ENCODE measurements at regions not wholly inside any gene's neighbourhood (a gene's known extent, or its start where the extent isn't known, plus 50 kb on each side); places are given as distances from the start of the nearest gene placed in this dataset.

GRCh38 chr16:65681406-65681805 is 559.5 kb upstream of the CDH11 start:
- DNase-seq = no peak
- H3K4me1 ChIP-seq (ENCODE audit: control insufficient read depth in 1 of 2, extremely low read depth in 1 of 2, insufficient read depth in 2 of 2, low read length in 2 of 2) = no peaks in the 10 kb centered on the region
- POLR2A ChIA-PET = no interaction called here
- H3K4me3 ChIP-seq (ENCODE audit: control insufficient read depth in 1 of 2, extremely low read depth in 1 of 2, low read length in 1 of 2) = no peak overlapping the region
- no peaks in the 10 kb centered on the region for H3K4me1 Mint-ChIP-seq
- ATAC-seq (replicated peaks in 1 of 4) = no peak
- H3K9me3 Mint-ChIP-seq = peaks cover 0 to 19% (median 13%) of the 10 kb centered on the region in 3 donors
- H3K4me3 Mint-ChIP-seq = no peak overlapping the region
- no peaks in the 10 kb centered on the region for H3K36me3 ChIP-seq (ENCODE audit: control insufficient read depth in 2 of 2, extremely low read depth in 1 of 2, insufficient read depth in 1 of 2, low read length in 1 of 2)
- no peaks in the 10 kb centered on the region for H3K27me3 Mint-ChIP-seq
- CTCF ChIA-PET = no interaction called here
- H3K27ac ChIP-seq (ENCODE audit: low read length) = no peak overlapping the region
- WGBS (ENCODE audit: insufficient coverage) = 83% methylated on average over 4 of the region's 4 CpGs
- no peaks in the 10 kb centered on the region for H3K9me3 ChIP-seq
- H3K36me3 Mint-ChIP-seq = no peaks in the 10 kb centered on the region
- no peak overlapping the region for H3K27ac Mint-ChIP-seq
- H3K27me3 ChIP-seq (replicated peaks in 1 of 2; ENCODE audit: control insufficient read depth in 2 of 2, extremely low read depth in 1 of 2, insufficient read depth in 2 of 2, low read length in 1 of 2) = no peaks in the 10 kb centered on the region

- no peaks in the 10 kb centered on the region for H3K36me3 Mint-ChIP-seq
- H3K27me3 Mint-ChIP-seq = no peaks in the 10 kb centered on the region
- no peak overlapping the region for H3K4me3 Mint-ChIP-seq
- Histone ChIP-seq H3K27me3 (replicated peaks in 1 of 2; ENCODE audit: control insufficient read depth in 2 of 2, extremely low read depth in 1 of 2, insufficient read depth in 2 of 2, low read length in 1 of 2) (no peaks in the 10 kb centered on the region), H3K4me1 (ENCODE audit: control insufficient read depth in 1 of 2, extremely low read depth in 1 of 2, insufficient read depth in 2 of 2, low read length in 2 of 2) (no peaks in the 10 kb centered on the region), H3K36me3 (ENCODE audit: control insufficient read depth in 2 of 2, extremely low read depth in 1 of 2, insufficient read depth in 1 of 2, low read length in 1 of 2) (no peaks in the 10 kb centered on the region), H3K9me3 (no peaks in the 10 kb centered on the region), H3K27ac (ENCODE audit: low read length) (no peak overlapping the region), H3K4me3 (ENCODE audit: control insufficient read depth in 1 of 2, extremely low read depth in 1 of 2, low read length in 1 of 2) (no peak overlapping the region)
- DNase-seq = no peak
- POLR2A ChIA-PET = no interaction called here
- WGBS (ENCODE audit: insufficient coverage) = 63% methylated on average over 1 of the region's 5 CpGs
- H3K4me1 Mint-ChIP-seq = no peaks in the 10 kb centered on the region
- H3K9me3 Mint-ChIP-seq = peaks cover 0 to 17% (median 13%) of the 10 kb centered on the region in 3 donors
- no peak for ATAC-seq (replicated peaks in 1 of 4)
- CTCF ChIA-PET = no interaction called here
- H3K27ac Mint-ChIP-seq = no peak overlapping the region
Measured at GRCh38 chr16:65679785-65680184, 557.9 kb upstream of the CDH11 start.

GRCh38 chr16:65675161-65675560 is 553.3 kb upstream of the CDH11 start:
- Histone ChIP-seq H3K4me3 (ENCODE audit: control insufficient read depth in 1 of 2, extremely low read depth in 1 of 2, low read length in 1 of 2) (no peak overlapping the region), H3K4me1 (ENCODE audit: control insufficient read depth in 1 of 2, extremely low read depth in 1 of 2, insufficient read depth in 2 of 2, low read length in 2 of 2) (no peaks in the 10 kb centered on the region), H3K36me3 (ENCODE audit: control insufficient read depth in 2 of 2, extremely low read depth in 1 of 2, insufficient read depth in 1 of 2, low read length in 1 of 2) (no peaks in the 10 kb centered on the region), H3K27ac (ENCODE audit: low read length) (no peak overlapping the region), H3K9me3 (no peaks in the 10 kb centered on the region), H3K27me3 (replicated peaks in 1 of 2; ENCODE audit: control insufficient read depth in 2 of 2, extremely low read depth in 1 of 2, insufficient read depth in 2 of 2, low read length in 1 of 2) (no peaks in the 10 kb centered on the region)
- POLR2A ChIA-PET = no interaction called here
- Mint-ChIP-seq H3K36me3 (no peaks in the 10 kb centered on the region), H3K27me3 (peaks cover 0 to 3% of the 10 kb centered on the region in 2 donors), H3K9me3 (peaks cover 8 to 14% (median 12%) of the 10 kb centered on the region in 3 donors), H3K4me3 (no peak overlapping the region), H3K27ac (no peak overlapping the region), H3K4me1 (no peaks in the 10 kb centered on the region)
- WGBS (ENCODE audit: insufficient coverage) = no CpG with 5 or more reads among the region's 1 CpG
- DNase-seq (no peak), ATAC-seq (replicated peaks in 1 of 4) (no peak)
- CTCF ChIA-PET = no interaction called here

GRCh38 chr16:65672960-65673359 is 551.1 kb upstream of the CDH11 start:
- ChIA-PET POLR2A (no interaction called here), CTCF (no interaction called here)
- H3K9me3 ChIP-seq = no peaks in the 10 kb centered on the region
- H3K4me3 ChIP-seq (ENCODE audit: control insufficient read depth in 1 of 2, extremely low read depth in 1 of 2, low read length in 1 of 2) = no peak overlapping the region
- no peaks in the 10 kb centered on the region for H3K27me3 ChIP-seq (replicated peaks in 1 of 2; ENCODE audit: control insufficient read depth in 2 of 2, extremely low read depth in 1 of 2, insufficient read depth in 2 of 2, low read length in 1 of 2)
- Mint-ChIP-seq H3K27ac (no peak overlapping the region), H3K9me3 (peaks cover 4 to 15% (median 8%) of the 10 kb centered on the region in 3 donors), H3K36me3 (no peaks in the 10 kb centered on the region), H3K4me1 (no peaks in the 10 kb centered on the region), H3K4me3 (no peak overlapping the region), H3K27me3 (peaks cover 0 to 3% of the 10 kb centered on the region in 2 donors)
- DNase-seq (no peak), ATAC-seq (replicated peaks in 1 of 4) (no peak)
- H3K36me3 ChIP-seq (ENCODE audit: control insufficient read depth in 2 of 2, extremely low read depth in 1 of 2, insufficient read depth in 1 of 2, low read length in 1 of 2) = no peaks in the 10 kb centered on the region
- WGBS (ENCODE audit: insufficient coverage) = 28% methylated on average over 3 of the region's 3 CpGs
- no peak overlapping the region for H3K27ac ChIP-seq (ENCODE audit: low read length)
- no peaks in the 10 kb centered on the region for H3K4me1 ChIP-seq (ENCODE audit: control insufficient read depth in 1 of 2, extremely low read depth in 1 of 2, insufficient read depth in 2 of 2, low read length in 2 of 2)

GRCh38 chr16:65671071-65671470 is 549.2 kb upstream of the CDH11 start:
- no peaks in the 10 kb centered on the region for H3K36me3 ChIP-seq (ENCODE audit: control insufficient read depth in 2 of 2, extremely low read depth in 1 of 2, insufficient read depth in 1 of 2, low read length in 1 of 2)
- Mint-ChIP-seq H3K4me1 (no peaks in the 10 kb centered on the region), H3K9me3 (peaks cover 0 to 15% (median 8%) of the 10 kb centered on the region in 3 donors), H3K36me3 (no peaks in the 10 kb centered on the region), H3K27me3 (peaks cover 0 to 3% of the 10 kb centered on the region in 2 donors), H3K27ac (no peak overlapping the region), H3K4me3 (no peak overlapping the region)
- H3K27ac ChIP-seq (ENCODE audit: low read length) = no peak overlapping the region
- H3K4me1 ChIP-seq (ENCODE audit: control insufficient read depth in 1 of 2, extremely low read depth in 1 of 2, insufficient read depth in 2 of 2, low read length in 2 of 2) = no peaks in the 10 kb centered on the region
- DNase-seq (no peak), ATAC-seq (replicated peaks in 1 of 4) (no peak)
- 40% methylated on average over 2 of the region's 4 CpGs for WGBS (ENCODE audit: insufficient coverage)
- CTCF ChIA-PET = no interaction called here
- POLR2A ChIA-PET = no interaction called here
- H3K27me3 ChIP-seq (replicated peaks in 1 of 2; ENCODE audit: control insufficient read depth in 2 of 2, extremely low read depth in 1 of 2, insufficient read depth in 2 of 2, low read length in 1 of 2) = no peaks in the 10 kb centered on the region
- H3K4me3 ChIP-seq (ENCODE audit: control insufficient read depth in 1 of 2, extremely low read depth in 1 of 2, low read length in 1 of 2) = no peak overlapping the region
- H3K9me3 ChIP-seq = no peaks in the 10 kb centered on the region

GRCh38 chr16:65668064-65668595 is 546.3 kb upstream of the CDH11 start:
- no peak overlapping the region for H3K4me3 ChIP-seq (ENCODE audit: control insufficient read depth in 1 of 2, extremely low read depth in 1 of 2, low read length in 1 of 2)
- no peaks in the 10 kb centered on the region for H3K4me1 ChIP-seq (ENCODE audit: control insufficient read depth in 1 of 2, extremely low read depth in 1 of 2, insufficient read depth in 2 of 2, low read length in 2 of 2)
- Mint-ChIP-seq H3K27me3 (peaks cover 0 to 3% of the 10 kb centered on the region in 2 donors), H3K9me3 (peaks cover 8 to 24% (median 20%) of the 10 kb centered on the region in 3 donors), H3K27ac (no peak overlapping the region), H3K4me3 (no peak overlapping the region), H3K4me1 (no peaks in the 10 kb centered on the region), H3K36me3 (no peaks in the 10 kb centered on the region)
- no peaks in the 10 kb centered on the region for H3K36me3 ChIP-seq (ENCODE audit: control insufficient read depth in 2 of 2, extremely low read depth in 1 of 2, insufficient read depth in 1 of 2, low read length in 1 of 2)
- POLR2A ChIA-PET = no interaction called here
- H3K27ac ChIP-seq (ENCODE audit: low read length) = no peak overlapping the region
- ATAC-seq (replicated peaks in 1 of 4) = no peak
- no peaks in the 10 kb centered on the region for H3K27me3 ChIP-seq (replicated peaks in 1 of 2; ENCODE audit: control insufficient read depth in 2 of 2, extremely low read depth in 1 of 2, insufficient read depth in 2 of 2, low read length in 1 of 2)
- no peaks in the 10 kb centered on the region for H3K9me3 ChIP-seq
- no CpG with 5 or more reads among the region's 3 CpGs for WGBS (ENCODE audit: insufficient coverage)
- CTCF ChIA-PET = no interaction called here
- no peak for DNase-seq

GRCh38 chr16:65667011-65667578 is 545.2 kb upstream of the CDH11 start:
- peaks cover 0 to 3% of the 10 kb centered on the region in 2 donors for H3K27me3 Mint-ChIP-seq
- H3K4me1 Mint-ChIP-seq = no peaks in the 10 kb centered on the region
- no peaks in the 10 kb centered on the region for H3K36me3 Mint-ChIP-seq
- Histone ChIP-seq H3K4me3 (ENCODE audit: control insufficient read depth in 1 of 2, extremely low read depth in 1 of 2, low read length in 1 of 2) (no peak overlapping the region), H3K4me1 (ENCODE audit: control insufficient read depth in 1 of 2, extremely low read depth in 1 of 2, insufficient read depth in 2 of 2, low read length in 2 of 2) (no peaks in the 10 kb centered on the region), H3K9me3 (no peaks in the 10 kb centered on the region), H3K36me3 (ENCODE audit: control insufficient read depth in 2 of 2, extremely low read depth in 1 of 2, insufficient read depth in 1 of 2, low read length in 1 of 2) (no peaks in the 10 kb centered on the region), H3K27ac (ENCODE audit: low read length) (no peak overlapping the region), H3K27me3 (replicated peaks in 1 of 2; ENCODE audit: control insufficient read depth in 2 of 2, extremely low read depth in 1 of 2, insufficient read depth in 2 of 2, low read length in 1 of 2) (no peaks in the 10 kb centered on the region)
- DNase-seq (no peak), ATAC-seq (replicated peaks in 1 of 4) (no peak)
- H3K27ac Mint-ChIP-seq = no peak overlapping the region
- ChIA-PET CTCF (no interaction called here), POLR2A (no interaction called here)
- H3K4me3 Mint-ChIP-seq = no peak overlapping the region
- peaks cover 8 to 19% (median 19%) of the 10 kb centered on the region in 3 donors for H3K9me3 Mint-ChIP-seq
- 77% methylated on average over 3 of the region's 7 CpGs for WGBS (ENCODE audit: insufficient coverage)

All from T-cell (primary cell).